ENCODE measurements at regions not wholly inside any gene's neighbourhood (a gene's known extent, or its start where the extent isn't known, plus 50 kb on each side); places are given as distances from the start of the nearest gene placed in this dataset.
"Not testable (repeated sequence)": the region's sequence is repeated elsewhere in the genome, so short reads cannot be mapped to it uniquely, and the experiment has no call there.

GRCh38 chr1:102365071-102365470 lies 368.3 kb upstream of the OLFM3 start:
- no peak for DNase-seq (ENCODE audit: low read depth, low spot score)

- no peak for DNase-seq (ENCODE audit: low read depth, low spot score)
Observed at GRCh38 chr1:102336602-102337001, 339.9 kb upstream of the OLFM3 start.

- no peak for DNase-seq (ENCODE audit: low read depth, low spot score)
Observed at GRCh38 chr1:102318104-102318806, 321.5 kb upstream of the OLFM3 start.

- DNase-seq (ENCODE audit: low read depth, low spot score) = no peak
Observed at GRCh38 chr1:102315096-102315495, 318.4 kb upstream of the OLFM3 start.

- no peak for DNase-seq (ENCODE audit: low read depth, low spot score)
Observed at GRCh38 chr1:102296116-102296515, 299.4 kb upstream of the OLFM3 start.

GRCh38 chr1:102282955-102283354 lies 286.2 kb upstream of the OLFM3 start:
- no peak for DNase-seq (ENCODE audit: low read depth, low spot score)

- no peak for DNase-seq (ENCODE audit: low read depth, low spot score)
Observed at GRCh38 chr1:102262994-102263393, 266.3 kb upstream of the OLFM3 start.

GRCh38 chr1:102252731-102253505 lies 256.2 kb upstream of the OLFM3 start:
- no peak for DNase-seq (ENCODE audit: low read depth, low spot score)

GRCh38 chr1:102241431-102242338 lies 245.0 kb upstream of the OLFM3 start:
- no peak for DNase-seq (ENCODE audit: low read depth, low spot score)

- DNase-seq (ENCODE audit: low read depth, low spot score) = no peak
Observed at GRCh38 chr1:102239247-102239646, 242.5 kb upstream of the OLFM3 start.

- DNase-seq (ENCODE audit: low read depth, low spot score) = no peak
Observed at GRCh38 chr1:102234753-102235359, 238.1 kb upstream of the OLFM3 start.

GRCh38 chr1:102219463-102219862 lies 222.7 kb upstream of the OLFM3 start:
- DNase-seq (ENCODE audit: low read depth, low spot score) = no peak

GRCh38 chr1:102210891-102211290 lies 214.2 kb upstream of the OLFM3 start:
- DNase-seq (ENCODE audit: low read depth, low spot score) = not testable (repeated sequence)

- DNase-seq (ENCODE audit: low read depth, low spot score) = peak; percentile 25
Observed at GRCh38 chr1:102191723-102192122, 195.0 kb upstream of the OLFM3 start.

- no peak for DNase-seq (ENCODE audit: low read depth, low spot score)
Observed at GRCh38 chr1:102190429-102190828, 193.7 kb upstream of the OLFM3 start.

- DNase-seq (ENCODE audit: low read depth, low spot score) = no peak
Observed at GRCh38 chr1:102186536-102186935, 189.8 kb upstream of the OLFM3 start.

GRCh38 chr1:102185260-102185659 lies 188.5 kb upstream of the OLFM3 start:
- DNase-seq (ENCODE audit: low read depth, low spot score) = no peak

- DNase-seq (ENCODE audit: low read depth, low spot score) = no peak
Observed at GRCh38 chr1:102184477-102184876, 187.8 kb upstream of the OLFM3 start.

- DNase-seq (ENCODE audit: low read depth, low spot score) = no peak
Observed at GRCh38 chr1:102183711-102184110, 187.0 kb upstream of the OLFM3 start.

- no peak for DNase-seq (ENCODE audit: low read depth, low spot score)
Observed at GRCh38 chr1:102182603-102183260, 186.0 kb upstream of the OLFM3 start.

GRCh38 chr1:102181341-102181740 lies 184.6 kb upstream of the OLFM3 start:
- DNase-seq (ENCODE audit: low read depth, low spot score) = no peak

Data from ELF-1 (cell line).